ENCODE measurements at regions not wholly inside any gene's neighbourhood (a gene's known extent, or its start where the extent isn't known, plus 50 kb on each side); places are given as distances from the start of the nearest gene placed in this dataset.

DNA sequence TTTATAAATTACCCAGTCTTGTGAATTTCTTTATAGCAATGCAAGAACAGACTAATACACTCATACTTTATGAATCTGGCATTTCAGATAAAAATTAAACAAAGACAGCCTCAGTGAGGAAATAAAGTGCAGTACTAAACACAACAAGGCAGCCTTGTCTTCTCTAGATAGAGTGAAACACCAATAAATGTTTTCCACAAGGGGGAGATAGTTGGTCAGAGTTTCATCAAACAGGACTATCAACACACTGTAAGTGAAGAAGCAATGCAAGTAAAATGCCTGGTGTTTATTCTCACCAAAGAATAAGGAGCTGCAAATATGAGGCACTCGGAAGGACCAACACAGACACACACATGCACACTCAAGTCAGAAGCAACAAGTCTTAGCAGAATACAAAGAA, 62.8 kb downstream of the FAM9B start:
- Mint-ChIP-seq H3K4me3 (no peak overlapping the region), H3K36me3 (ENCODE audit: low read depth) (no peaks in the 10 kb centered on the region), H3K9me3 (peaks cover 2% of the 10 kb centered on the region), H3K27me3 (peaks cover 2% of the 10 kb centered on the region), H3K27ac (no peak overlapping the region), H3K4me1 (ENCODE audit: low read depth) (peaks cover 2% of the 10 kb centered on the region)
- no peak for DNase-seq

DNA sequence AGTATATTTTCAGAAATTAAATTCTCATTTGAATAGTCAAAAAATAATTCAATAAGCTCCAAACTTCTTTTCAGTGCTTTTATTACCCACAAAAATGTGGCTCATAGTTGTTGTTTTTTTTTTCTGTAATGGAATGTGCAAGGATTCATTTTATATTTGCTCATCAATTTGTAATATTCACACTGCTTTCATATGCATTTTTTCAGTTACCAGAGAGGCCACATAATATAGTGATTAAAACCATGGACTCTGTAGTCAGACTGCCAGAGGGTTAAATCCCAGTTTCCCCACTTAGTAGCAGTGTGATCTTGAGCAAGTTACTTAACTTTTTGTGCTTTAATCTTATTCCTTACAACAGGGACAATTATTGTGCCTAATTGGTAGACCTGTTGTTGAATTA, 64.5 kb downstream of the FAM9B start:
- Mint-ChIP-seq H3K27me3 (no peaks in the 10 kb centered on the region), H3K36me3 (ENCODE audit: low read depth) (no peaks in the 10 kb centered on the region), H3K27ac (no peak overlapping the region), H3K4me1 (ENCODE audit: low read depth) (peaks cover 2% of the 10 kb centered on the region), H3K9me3 (peaks cover 2% of the 10 kb centered on the region), H3K4me3 (no peak overlapping the region)
- no peak for DNase-seq

DNA sequence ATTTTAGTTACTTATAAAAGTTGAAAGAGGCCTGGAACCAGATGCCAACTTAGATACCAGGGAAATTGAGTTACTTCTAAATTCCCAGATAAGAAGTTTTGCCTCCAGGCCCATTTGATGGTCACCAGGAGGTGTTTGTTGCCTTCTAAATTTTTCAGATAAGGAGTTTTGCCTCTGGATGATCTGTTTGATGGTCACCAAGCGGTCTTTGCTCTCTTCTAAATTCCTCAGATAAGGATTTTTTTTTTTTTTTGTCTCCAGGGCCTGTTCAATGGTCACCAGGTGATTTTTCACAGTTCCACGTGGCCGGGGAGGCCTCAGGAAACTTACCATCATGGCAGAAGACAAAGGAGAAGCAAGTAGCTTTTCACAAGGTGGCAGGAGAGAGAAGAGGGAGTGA, 66.5 kb downstream of the FAM9B start:
- Mint-ChIP-seq H3K27ac (no peak overlapping the region), H3K27me3 (no peaks in the 10 kb centered on the region), H3K9me3 (peaks cover 2% of the 10 kb centered on the region), H3K4me3 (no peak overlapping the region), H3K4me1 (ENCODE audit: low read depth) (peaks cover 2% of the 10 kb centered on the region), H3K36me3 (ENCODE audit: low read depth) (no peaks in the 10 kb centered on the region)
- DNase-seq: no peak

DNA sequence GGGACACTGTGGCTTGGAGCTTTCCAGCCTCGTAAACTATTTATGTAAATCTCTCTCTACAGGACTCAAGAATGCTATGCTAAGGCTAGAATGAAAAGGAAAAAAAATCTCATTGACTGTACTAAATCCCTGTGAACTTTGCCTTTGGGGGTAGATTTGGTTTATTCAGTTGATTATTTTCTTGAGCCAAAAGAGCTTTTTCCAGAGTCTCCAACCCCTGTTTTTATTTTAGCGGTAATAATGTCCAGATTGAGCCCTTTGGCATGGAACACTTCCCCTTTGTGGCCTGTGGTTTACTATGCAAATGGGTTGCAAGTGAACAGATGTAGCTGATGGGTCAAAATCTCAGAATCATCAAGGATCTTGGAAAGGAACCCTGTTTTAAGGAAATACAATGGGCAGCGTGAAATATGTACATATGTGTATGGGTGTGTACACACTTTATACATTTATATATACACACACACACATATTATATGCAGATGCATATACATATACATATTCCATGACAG, 72.9 kb downstream of the FAM9B start:
- Mint-ChIP-seq H3K4me1 (ENCODE audit: low read depth) (no peaks in the 10 kb centered on the region), H3K27ac (no peak overlapping the region), H3K4me3 (no peak overlapping the region), H3K27me3 (peaks cover 27% of the 10 kb centered on the region), H3K9me3 (no peaks in the 10 kb centered on the region), H3K36me3 (ENCODE audit: low read depth) (no peaks in the 10 kb centered on the region)
- no peak for DNase-seq

DNA sequence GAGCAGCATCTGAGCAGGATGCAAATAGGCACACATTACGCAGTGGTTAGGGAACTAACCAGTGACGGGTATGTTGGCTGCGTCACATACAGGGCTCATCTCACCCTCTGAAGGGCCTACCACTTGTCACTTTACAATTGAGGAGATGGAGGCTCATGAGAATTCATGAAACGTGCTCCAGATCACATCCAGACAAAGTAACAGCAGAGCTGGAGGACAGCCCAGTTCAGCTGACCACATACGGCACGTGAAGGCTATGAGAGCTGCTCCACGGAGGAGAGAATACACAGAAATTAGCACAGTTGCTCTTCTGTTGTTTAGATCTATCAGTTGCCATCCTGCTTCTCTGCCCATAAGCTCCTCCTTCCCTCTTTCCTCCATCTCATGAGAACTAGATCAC, 78.4 kb downstream of the FAM9B start:
- no peak overlapping the region for H3K27ac Mint-ChIP-seq
- no peaks in the 10 kb centered on the region for H3K36me3 Mint-ChIP-seq (ENCODE audit: low read depth)
- H3K9me3 Mint-ChIP-seq: no peaks in the 10 kb centered on the region
- no peaks in the 10 kb centered on the region for H3K4me1 Mint-ChIP-seq (ENCODE audit: low read depth)
- H3K4me3 Mint-ChIP-seq: no peak overlapping the region
- no peak for DNase-seq
- peaks cover 48% of the 10 kb centered on the region for H3K27me3 Mint-ChIP-seq

- no peak overlapping the region for H3K4me3 Mint-ChIP-seq
- no peak for DNase-seq
- no peaks in the 10 kb centered on the region for H3K4me1 Mint-ChIP-seq (ENCODE audit: low read depth)
- no peaks in the 10 kb centered on the region for H3K9me3 Mint-ChIP-seq
- no peak overlapping the region for H3K27ac Mint-ChIP-seq
- peaks cover 35% of the 10 kb centered on the region for H3K27me3 Mint-ChIP-seq
- H3K36me3 Mint-ChIP-seq (ENCODE audit: low read depth): no peaks in the 10 kb centered on the region
These were observed 87.4 kb downstream of the FAM9B start for GRCh38 chrX:8946563-8946962.

DNA sequence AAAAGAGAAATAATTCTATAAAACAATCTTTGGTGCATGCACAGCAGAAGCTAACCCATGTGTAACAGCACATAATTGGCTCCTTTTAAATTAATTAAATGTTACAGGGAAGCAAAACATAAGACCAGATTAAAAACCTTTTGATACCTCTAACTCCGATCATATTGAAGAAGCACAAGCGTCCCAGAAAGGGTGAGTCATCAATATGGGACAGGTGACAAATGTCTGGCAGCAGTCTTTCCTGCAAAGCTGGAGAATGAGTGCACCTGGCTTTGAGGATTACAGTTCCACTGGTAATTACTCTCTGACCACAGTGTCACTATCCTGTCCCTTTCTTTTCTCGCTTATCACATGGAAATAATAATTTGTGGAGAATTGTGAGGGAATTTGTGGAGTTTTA, 94.6 kb downstream of the FAM9B start:
- H3K9me3 Mint-ChIP-seq: peaks cover 3% of the 10 kb centered on the region
- H3K27ac Mint-ChIP-seq: no peak overlapping the region
- DNase-seq: no peak
- H3K27me3 Mint-ChIP-seq: peaks cover 27% of the 10 kb centered on the region
- H3K4me3 Mint-ChIP-seq: no peak overlapping the region
- no peaks in the 10 kb centered on the region for H3K4me1 Mint-ChIP-seq (ENCODE audit: low read depth)
- no peaks in the 10 kb centered on the region for H3K36me3 Mint-ChIP-seq (ENCODE audit: low read depth)

- peaks cover 6% of the 10 kb centered on the region for H3K9me3 Mint-ChIP-seq
- H3K36me3 Mint-ChIP-seq (ENCODE audit: low read depth): no peaks in the 10 kb centered on the region
- DNase-seq: no peak
- H3K27me3 Mint-ChIP-seq: peaks cover 18% of the 10 kb centered on the region
- no peaks in the 10 kb centered on the region for H3K4me1 Mint-ChIP-seq (ENCODE audit: low read depth)
- H3K27ac Mint-ChIP-seq: no peak overlapping the region
- no peak overlapping the region for H3K4me3 Mint-ChIP-seq
These were observed 106.2 kb downstream of the FAM9B start for GRCh38 chrX:8927701-8928100.

GRCh38 chrX:8927066-8927635, 106.8 kb downstream of the FAM9B start:
- Mint-ChIP-seq H3K27me3 (peaks cover 18% of the 10 kb centered on the region), H3K36me3 (ENCODE audit: low read depth) (no peaks in the 10 kb centered on the region), H3K9me3 (peaks cover 2% of the 10 kb centered on the region), H3K27ac (no peak overlapping the region), H3K4me1 (ENCODE audit: low read depth) (no peaks in the 10 kb centered on the region), H3K4me3 (no peak overlapping the region)
- DNase-seq: no peak

DNA sequence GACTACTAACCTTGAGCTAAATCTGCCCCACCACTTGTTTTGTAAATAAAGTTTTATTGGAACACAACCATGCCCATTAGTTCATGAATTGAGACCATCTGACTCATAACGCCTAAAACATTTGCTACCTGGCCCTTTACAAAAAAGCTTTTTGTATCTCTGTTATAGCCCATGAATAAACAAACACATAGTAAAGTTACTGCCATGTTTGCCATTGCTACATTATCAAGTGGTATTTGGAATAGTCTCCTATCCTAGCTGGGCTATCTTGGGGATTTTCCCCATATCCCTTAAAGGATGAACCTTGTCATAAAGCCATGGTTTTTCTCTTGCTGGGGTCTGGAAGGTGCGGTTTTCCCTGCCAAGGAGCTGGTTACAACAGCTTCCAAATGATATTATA, 112.3 kb downstream of the FAM9B start:
- no peak for DNase-seq
- Mint-ChIP-seq H3K4me1 (ENCODE audit: low read depth) (no peaks in the 10 kb centered on the region), H3K4me3 (no peak overlapping the region), H3K27ac (no peak overlapping the region), H3K36me3 (ENCODE audit: low read depth) (no peaks in the 10 kb centered on the region), H3K9me3 (no peaks in the 10 kb centered on the region), H3K27me3 (peaks cover 16% of the 10 kb centered on the region)

DNA sequence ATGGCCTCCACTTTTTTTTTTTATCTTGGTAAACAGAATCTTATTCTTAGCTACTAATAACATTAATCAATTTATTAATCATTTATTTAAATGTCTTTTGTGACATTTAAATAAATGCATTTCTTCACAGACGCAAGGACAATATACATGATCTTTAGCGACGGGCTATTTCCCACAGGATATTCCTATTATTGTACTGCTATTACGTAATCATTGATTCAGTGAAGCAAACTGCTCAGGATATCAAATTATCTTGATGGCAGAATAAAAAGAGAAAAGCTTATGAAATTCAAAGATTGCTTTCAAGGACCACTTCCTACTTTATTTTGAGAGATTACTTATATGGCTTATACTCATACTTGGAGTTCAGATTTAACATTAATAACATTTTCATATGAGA, 114.1 kb downstream of the FAM9B start:
- no peak overlapping the region for H3K4me3 Mint-ChIP-seq
- H3K4me1 Mint-ChIP-seq (ENCODE audit: low read depth): no peaks in the 10 kb centered on the region
- H3K27ac Mint-ChIP-seq: no peak overlapping the region
- no peaks in the 10 kb centered on the region for H3K36me3 Mint-ChIP-seq (ENCODE audit: low read depth)
- no peaks in the 10 kb centered on the region for H3K9me3 Mint-ChIP-seq
- no peak for DNase-seq
- H3K27me3 Mint-ChIP-seq: peaks cover 11% of the 10 kb centered on the region

- H3K4me3 Mint-ChIP-seq: no peak overlapping the region
- no peak overlapping the region for H3K27ac Mint-ChIP-seq
- DNase-seq: no peak
- H3K36me3 Mint-ChIP-seq (ENCODE audit: low read depth): no peaks in the 10 kb centered on the region
- H3K27me3 Mint-ChIP-seq: peaks cover 2% of the 10 kb centered on the region
- H3K4me1 Mint-ChIP-seq (ENCODE audit: low read depth): no peaks in the 10 kb centered on the region
- no peaks in the 10 kb centered on the region for H3K9me3 Mint-ChIP-seq
These were observed 115.5 kb upstream of the FAM9A start for GRCh38 chrX:8916697-8917096.

DNA sequence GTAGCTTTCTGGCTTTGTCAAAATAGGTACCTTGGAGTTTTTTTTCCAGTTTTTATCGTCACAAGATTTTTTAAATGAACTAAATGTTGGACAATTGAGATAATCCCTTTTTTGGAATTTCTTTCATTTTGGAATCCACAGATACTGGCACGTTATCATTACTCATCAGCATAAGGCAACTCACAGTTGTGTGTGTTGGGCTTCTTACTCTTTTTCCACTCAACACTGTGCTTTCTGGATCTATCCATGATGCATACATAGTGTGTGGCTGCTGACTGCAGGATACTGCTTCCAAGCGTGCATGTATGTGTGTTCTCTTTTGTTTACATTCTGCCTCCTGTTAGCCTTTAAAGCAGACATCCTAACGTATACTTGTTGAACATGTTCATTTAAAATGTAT, 113.5 kb upstream of the FAM9A start:
- DNase-seq: no peak
- H3K4me1 Mint-ChIP-seq (ENCODE audit: low read depth): no peaks in the 10 kb centered on the region
- H3K27me3 Mint-ChIP-seq: peaks cover 8% of the 10 kb centered on the region
- no peaks in the 10 kb centered on the region for H3K36me3 Mint-ChIP-seq (ENCODE audit: low read depth)
- no peak overlapping the region for H3K27ac Mint-ChIP-seq
- H3K9me3 Mint-ChIP-seq: no peaks in the 10 kb centered on the region
- H3K4me3 Mint-ChIP-seq: no peak overlapping the region

GRCh38 chrX:8913655-8914409, 112.6 kb upstream of the FAM9A start:
- no peaks in the 10 kb centered on the region for H3K4me1 Mint-ChIP-seq (ENCODE audit: low read depth)
- H3K9me3 Mint-ChIP-seq: no peaks in the 10 kb centered on the region
- DNase-seq: no peak
- no peak overlapping the region for H3K27ac Mint-ChIP-seq
- peaks cover 10% of the 10 kb centered on the region for H3K27me3 Mint-ChIP-seq
- H3K36me3 Mint-ChIP-seq (ENCODE audit: low read depth): no peaks in the 10 kb centered on the region
- no peak overlapping the region for H3K4me3 Mint-ChIP-seq

DNA sequence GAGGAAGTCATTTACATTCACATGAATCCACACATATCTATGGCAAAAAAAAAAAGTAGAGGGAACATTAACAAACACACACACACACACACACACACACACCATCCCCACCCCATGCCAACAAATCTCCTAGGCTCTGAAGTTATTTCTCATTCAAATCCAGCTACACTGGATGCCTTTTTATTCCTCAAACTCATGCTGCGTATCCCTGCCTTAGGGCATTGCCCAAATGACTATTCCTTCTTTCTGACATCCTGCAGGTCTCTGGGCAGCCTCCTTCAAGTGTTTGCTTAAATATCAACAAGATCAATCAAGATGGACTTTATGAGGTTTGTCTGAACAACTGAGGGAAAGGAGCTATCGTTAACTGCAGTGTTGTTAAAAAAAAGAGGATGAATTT, 106.5 kb upstream of the FAM9A start:
- no peak overlapping the region for H3K27ac Mint-ChIP-seq
- no peaks in the 10 kb centered on the region for H3K4me1 Mint-ChIP-seq (ENCODE audit: low read depth)
- DNase-seq: no peak
- H3K9me3 Mint-ChIP-seq: no peaks in the 10 kb centered on the region
- H3K4me3 Mint-ChIP-seq: no peak overlapping the region
- H3K36me3 Mint-ChIP-seq (ENCODE audit: low read depth): no peaks in the 10 kb centered on the region
- H3K27me3 Mint-ChIP-seq: peaks cover 17% of the 10 kb centered on the region
